GM18519 (cell line): ENCODE measurements at regions not wholly inside any gene's neighbourhood (a gene's known extent, or its start where the extent isn't known, plus 50 kb on each side); places are given as distances from the start of the nearest gene placed in this dataset.

Source experiments
- ATAC-seq: cut with Tn5 transposase; IDR thresholded peaks from one replicate; pipeline ENCODE4 v1.9.1; 2021; ENCODE audit warnings: mild to moderate bottlenecking, moderate library complexity; ENCODE audit not compliant: unreplicated experiment, low FRiP score

- ATAC-seq, result no peak
These were observed 233.4 kb upstream of the SPRY2 start for GRCh38 chr13:80574113-80574850.

- ATAC-seq, result no peak
These were observed 232.0 kb upstream of the SPRY2 start for GRCh38 chr13:80572923-80573316.

- ATAC-seq, result no peak
These were observed 231.5 kb upstream of the SPRY2 start for GRCh38 chr13:80572308-80572922.

GRCh38 chr13:80571346-80572307, 230.7 kb upstream of the SPRY2 start:
- no peak for ATAC-seq

GRCh38 chr13:80563439-80563838, 222.5 kb upstream of the SPRY2 start:
- no peak for ATAC-seq

GRCh38 chr13:80562433-80563156, 221.7 kb upstream of the SPRY2 start:
- ATAC-seq, result no peak

GRCh38 chr13:80560609-80561008, 219.7 kb upstream of the SPRY2 start:
- no peak for ATAC-seq

GRCh38 chr13:80559944-80560343, 219.0 kb upstream of the SPRY2 start:
- no peak for ATAC-seq

- ATAC-seq, result no peak
These were observed 217.1 kb upstream of the SPRY2 start for GRCh38 chr13:80558074-80558473.

GRCh38 chr13:80555796-80556678, 215.1 kb upstream of the SPRY2 start:
- no peak for ATAC-seq

- no peak for ATAC-seq
These were observed 212.0 kb upstream of the SPRY2 start for GRCh38 chr13:80552851-80553440.

GRCh38 chr13:80551650-80552497, 210.9 kb upstream of the SPRY2 start:
- no peak for ATAC-seq

- ATAC-seq, result no peak
These were observed 210.1 kb upstream of the SPRY2 start for GRCh38 chr13:80550971-80551441.

GRCh38 chr13:80548915-80549314, 208.0 kb upstream of the SPRY2 start:
- ATAC-seq, result no peak

- no peak for ATAC-seq
These were observed 207.2 kb upstream of the SPRY2 start for GRCh38 chr13:80547885-80548825.

- no peak for ATAC-seq
These were observed 206.4 kb upstream of the SPRY2 start for GRCh38 chr13:80547341-80547740.

- ATAC-seq, result no peak
These were observed 192.2 kb upstream of the SPRY2 start for GRCh38 chr13:80533175-80533574.
